ENCODE measurements at regions not wholly inside any gene's neighbourhood (a gene's known extent, or its start where the extent isn't known, plus 50 kb on each side); places are given as distances from the start of the nearest gene placed in this dataset.

GRCh38 chr21:28256837-28257236, 735.8 kb downstream of the LTN1 start:
- H3K4me3 ChIP-seq, result no peak overlapping the region
- peaks cover 0 to 24% (median 10%) of the 10 kb centered on the region in 4 donors for H3K4me1 ChIP-seq
- WGBS, 5 donors, result 67 to 78% (median 77%) methylated on average over 6 of the region's 6 CpGs
- TF ChIP-seq POLR2AphosphoS5 (IDR thresholded peaks at IDR 0.05), result no peak
- no peak for TF ChIP-seq CTCF (IDR thresholded peaks at IDR 0.05)
- no peak for TF ChIP-seq EP300 (IDR thresholded peaks at IDR 0.05)
- no peak for TF ChIP-seq POLR2A (IDR thresholded peaks at IDR 0.05)
- no peak for DNase-seq
- intact Hi-C loops (cut with DNase I; ENCODE audit: low total_unique reads), result no loop called here
- peak overlapping the region in 3 of 5 donors; percentile 10 to 52 (median 36) for H3K27ac ChIP-seq
- no peaks in the 10 kb centered on the region for H3K9me3 ChIP-seq
- no peaks in the 10 kb centered on the region for H3K36me3 ChIP-seq
- H3K27me3 ChIP-seq, result no peaks in the 10 kb centered on the region

- no peak overlapping the region for H3K4me3 ChIP-seq
- WGBS, 5 donors, result 10 to 30% (median 18%) methylated on average over 1 of the region's 1 CpG
- H3K36me3 ChIP-seq, result no peaks in the 10 kb centered on the region
- peak overlapping the region in 3 of 5 donors; percentile 10 to 52 (median 36) for H3K27ac ChIP-seq
- no peaks in the 10 kb centered on the region for H3K27me3 ChIP-seq
- no peak for TF ChIP-seq POLR2AphosphoS5 (IDR thresholded peaks at IDR 0.05)
- no peak for TF ChIP-seq POLR2A (IDR thresholded peaks at IDR 0.05)
- no peak for TF ChIP-seq EP300 (IDR thresholded peaks at IDR 0.05)
- TF ChIP-seq CTCF (IDR thresholded peaks at IDR 0.05), result no peak
- intact Hi-C loops (cut with DNase I; ENCODE audit: low total_unique reads), result no loop called here
- H3K4me1 ChIP-seq, result peaks cover 0 to 24% (median 10%) of the 10 kb centered on the region in 4 donors
- peak in 1 of 2 donors; percentile 69 for DNase-seq
- no peaks in the 10 kb centered on the region for H3K9me3 ChIP-seq
Observed at GRCh38 chr21:28256420-28256831, 736.3 kb downstream of the LTN1 start.

- H3K4me3 ChIP-seq, result no peak overlapping the region
- H3K36me3 ChIP-seq, result no peaks in the 10 kb centered on the region
- no peak for TF ChIP-seq POLR2AphosphoS5 (IDR thresholded peaks at IDR 0.05)
- TF ChIP-seq POLR2A (IDR thresholded peaks at IDR 0.05), result no peak
- TF ChIP-seq CTCF (IDR thresholded peaks at IDR 0.05), result no peak
- no peak for TF ChIP-seq EP300 (IDR thresholded peaks at IDR 0.05)
- no peaks in the 10 kb centered on the region for H3K27me3 ChIP-seq
- H3K27ac ChIP-seq, result no peak overlapping the region
- peaks cover 0 to 24% (median 10%) of the 10 kb centered on the region in 4 donors for H3K4me1 ChIP-seq
- intact Hi-C loops (cut with DNase I; ENCODE audit: low total_unique reads), result no loop called here
- H3K9me3 ChIP-seq, result no peaks in the 10 kb centered on the region
- DNase-seq, result no peak
- WGBS, 5 donors, result 89 to 97% (median 94%) methylated on average over 5 of the region's 5 CpGs
Observed at GRCh38 chr21:28253961-28254360, 738.7 kb downstream of the LTN1 start.

- Histone ChIP-seq H3K4me3 (no peak overlapping the region), H3K27ac (no peak overlapping the region), H3K36me3 (no peaks in the 10 kb centered on the region), H3K27me3 (no peaks in the 10 kb centered on the region), H3K4me1 (peaks cover 0 to 24% (median 10%) of the 10 kb centered on the region in 4 donors), H3K9me3 (no peaks in the 10 kb centered on the region)
- intact Hi-C loops (cut with DNase I; ENCODE audit: low total_unique reads), result no loop called here
- no peak for DNase-seq
- peak in 1 of 3 donors; percentile 9 for TF ChIP-seq POLR2AphosphoS5 (IDR thresholded peaks at IDR 0.05)
- no peak for TF ChIP-seq EP300 (IDR thresholded peaks at IDR 0.05)
- TF ChIP-seq POLR2A (IDR thresholded peaks at IDR 0.05), result no peak
- no peak for TF ChIP-seq CTCF (IDR thresholded peaks at IDR 0.05)
- WGBS, 5 donors, result 79 to 94% (median 82%) methylated on average over 3 of the region's 3 CpGs
Observed at GRCh38 chr21:28253338-28253737, 739.3 kb downstream of the LTN1 start.
